Hypothalamus (tissue), 51 donors: ENCODE measurements at regions not wholly inside any gene's neighbourhood (a gene's known extent, or its start where the extent isn't known, plus 50 kb on each side); places are given as distances from the start of the nearest gene placed in this dataset.

Experiments
- DNase-seq, 51 donors: peaks; one replicate each; lab custom pipeline; 2025; lab: John Stamatoyannopoulos, UW

DNA sequence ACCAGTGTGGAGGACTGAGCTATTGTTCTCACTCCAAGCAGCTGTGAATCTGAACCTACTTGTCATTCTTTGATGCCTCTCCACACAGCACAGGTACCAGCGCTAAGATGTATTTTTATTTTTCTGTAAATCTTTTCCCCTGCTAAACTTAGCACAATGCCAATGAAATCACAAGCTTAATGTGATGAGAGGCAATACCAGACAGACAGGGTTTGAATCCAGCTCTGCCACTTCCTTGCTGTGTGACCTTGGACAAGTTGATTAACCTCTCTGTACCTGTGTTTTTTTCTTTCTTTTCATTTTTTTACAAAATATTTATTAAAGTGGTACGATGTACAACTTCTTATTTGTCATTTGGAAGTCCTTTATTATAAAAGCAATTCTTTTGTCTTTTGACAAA lies 757.6 kb downstream of the MED13L start:
- no peak for DNase-seq

- peak in 1 of 51 donors; percentile 3 for DNase-seq
Observed at GRCh38 chr12:115519359-115519758, 758.1 kb downstream of the MED13L start.

- no peak for DNase-seq
Observed at GRCh38 chr12:115517913-115518312, 759.6 kb downstream of the MED13L start.

DNA sequence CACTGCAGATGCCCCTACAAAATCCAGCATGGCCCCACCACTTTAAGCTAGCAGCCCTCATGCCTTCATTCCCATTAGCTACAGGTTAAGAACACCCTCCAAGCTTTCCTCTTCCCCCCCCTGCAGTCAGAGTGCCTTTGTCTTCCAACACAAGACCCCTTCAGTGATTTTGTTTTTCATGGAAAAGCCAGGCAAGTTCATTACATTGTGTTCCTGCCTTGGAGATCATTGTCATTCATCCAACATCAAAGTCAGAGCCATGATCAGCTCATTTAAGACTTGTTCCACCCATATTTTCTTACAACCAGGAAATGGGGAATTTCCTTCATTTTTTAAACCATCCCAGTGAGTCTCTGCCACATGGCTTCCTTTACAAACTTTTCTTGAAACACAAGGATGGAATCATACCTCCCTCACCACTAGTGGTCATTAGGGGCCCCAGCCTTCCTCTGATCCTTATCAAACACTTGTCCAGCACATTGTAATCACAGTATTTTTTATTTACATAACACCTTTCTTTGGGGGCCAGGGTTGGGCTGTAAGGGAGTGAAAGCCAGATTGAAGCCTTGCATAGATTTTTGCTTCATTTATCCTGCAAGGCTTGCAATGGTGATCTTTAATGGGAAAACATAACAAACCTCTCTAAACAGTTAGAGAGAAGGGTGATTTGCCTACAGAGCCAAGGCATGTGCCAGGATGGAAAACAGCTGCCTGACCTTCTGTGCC lies 765.3 kb downstream of the MED13L start:
- DNase-seq: no peak

DNA sequence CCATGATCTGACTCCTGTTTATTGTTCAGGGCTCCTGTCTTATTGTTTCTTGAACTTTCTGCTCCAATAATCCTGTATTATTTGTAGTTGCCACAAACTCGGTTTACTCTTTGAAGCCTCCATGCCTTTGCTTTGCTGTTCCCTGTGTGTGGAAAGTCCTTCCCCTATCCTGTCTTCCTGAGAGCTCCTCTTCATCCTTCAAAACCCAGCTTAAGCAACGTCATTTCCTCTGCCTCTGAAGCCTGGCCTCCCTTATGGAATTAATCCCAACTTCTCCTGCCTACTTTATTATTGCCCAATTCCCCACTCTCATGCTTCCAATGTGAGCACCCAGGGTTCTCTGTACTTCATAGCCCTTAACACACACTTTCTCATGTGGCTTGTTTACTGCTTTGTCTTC lies 766.2 kb downstream of the MED13L start:
- no peak for DNase-seq

- no peak for DNase-seq
Observed at GRCh38 chr12:115508990-115509389, 768.5 kb downstream of the MED13L start.

GRCh38 chr12:115507951-115508722 lies 769.4 kb downstream of the MED13L start:
- peak in 40 of 51 donors; percentile 0 to 81 (median 42) for DNase-seq

DNA sequence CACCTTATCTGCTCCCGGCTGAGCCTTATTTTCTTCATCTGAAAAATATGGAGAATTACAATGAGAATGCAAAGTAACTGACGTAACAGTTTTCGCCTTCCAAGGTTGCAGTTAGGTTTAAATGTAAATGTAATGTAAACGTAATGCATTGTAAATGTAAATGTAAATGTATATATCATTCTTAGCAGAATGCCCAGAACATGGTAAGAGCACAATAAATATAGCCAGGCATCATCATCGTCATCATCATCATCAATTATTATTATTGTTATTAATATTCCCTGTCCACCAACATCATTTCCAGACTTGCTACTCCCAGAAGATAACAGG lies 770.0 kb downstream of the MED13L start:
- DNase-seq: no peak

DNA sequence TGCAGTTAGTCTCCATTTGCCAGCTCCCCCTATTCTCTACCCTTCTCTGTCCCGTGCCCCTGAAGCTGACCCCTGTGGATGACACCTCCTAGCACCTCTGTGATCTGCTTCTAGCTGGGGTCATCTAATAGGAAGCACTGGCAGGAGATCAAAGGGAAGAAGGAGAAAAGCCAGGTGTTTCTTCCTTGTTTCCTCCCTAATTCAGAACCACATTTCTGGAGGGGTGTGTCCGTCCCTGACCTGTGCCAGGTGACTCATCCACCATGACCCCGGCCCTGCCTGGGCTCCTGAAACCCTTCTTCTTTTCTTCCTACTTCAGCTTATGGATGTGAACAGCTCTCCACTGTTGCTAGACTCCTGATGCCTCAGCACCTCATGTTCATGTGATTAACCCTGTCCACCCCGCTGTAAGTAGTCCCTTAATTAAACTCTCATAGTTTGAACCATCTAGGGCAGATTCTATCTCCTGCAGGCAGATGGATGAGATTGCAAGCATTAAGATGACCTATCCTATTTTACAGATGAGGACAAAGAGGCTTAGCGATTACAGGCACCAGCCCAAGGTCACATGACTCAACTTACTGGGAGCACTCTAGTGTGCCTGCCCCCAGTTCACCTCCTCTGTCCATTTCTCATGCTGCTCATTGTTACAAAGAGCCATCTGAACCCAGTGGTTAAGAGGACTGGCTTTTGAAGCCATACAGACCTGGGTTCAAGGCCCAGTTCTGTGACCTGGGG lies 770.5 kb downstream of the MED13L start:
- no peak for DNase-seq

- peak in 5 of 51 donors; percentile 1 to 14 (median 5) for DNase-seq
Observed at GRCh38 chr12:115504306-115505290, 772.9 kb downstream of the MED13L start.

- no peak for DNase-seq
Observed at GRCh38 chr12:115500872-115501271, 776.6 kb downstream of the MED13L start.

DNA sequence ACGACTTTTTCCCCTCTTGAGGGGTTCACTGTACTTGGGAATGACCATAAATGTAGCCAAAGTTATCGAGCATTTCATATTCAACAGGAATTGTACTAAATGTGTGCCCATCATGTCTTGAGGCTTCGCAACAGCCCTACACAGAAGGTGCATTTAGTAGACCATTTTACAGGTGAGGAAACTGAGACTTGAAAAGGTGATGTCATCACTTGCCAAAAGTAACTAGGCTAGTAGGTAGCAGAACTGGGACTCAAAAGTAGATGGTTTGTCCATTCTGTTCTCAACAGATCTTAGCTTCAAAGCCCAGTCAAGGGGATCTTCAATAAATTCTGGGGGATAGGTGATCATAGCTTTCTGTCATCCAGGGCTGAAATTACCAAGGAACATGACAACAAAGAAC lies 782.2 kb downstream of the MED13L start:
- DNase-seq: no peak

DNA sequence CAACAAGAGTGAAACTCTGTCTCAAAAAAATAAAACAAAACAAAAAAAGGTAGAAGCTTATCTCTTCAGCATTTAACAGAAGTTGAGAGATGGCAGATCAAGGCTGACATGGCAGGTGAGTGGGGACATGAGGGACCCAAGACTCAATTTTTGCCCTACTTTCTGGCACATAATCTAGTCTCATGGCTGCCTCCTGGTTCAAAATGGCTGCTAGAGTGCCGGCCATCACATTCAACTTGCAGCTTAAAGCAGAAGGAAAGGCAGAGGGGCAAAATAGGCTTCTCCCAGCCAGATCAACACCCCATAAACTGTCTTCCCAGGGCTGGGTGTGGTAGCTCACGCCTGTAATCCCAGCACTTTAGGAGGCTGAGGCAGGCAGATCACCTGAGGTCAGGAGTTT lies 784.9 kb downstream of the MED13L start:
- no peak for DNase-seq

DNA sequence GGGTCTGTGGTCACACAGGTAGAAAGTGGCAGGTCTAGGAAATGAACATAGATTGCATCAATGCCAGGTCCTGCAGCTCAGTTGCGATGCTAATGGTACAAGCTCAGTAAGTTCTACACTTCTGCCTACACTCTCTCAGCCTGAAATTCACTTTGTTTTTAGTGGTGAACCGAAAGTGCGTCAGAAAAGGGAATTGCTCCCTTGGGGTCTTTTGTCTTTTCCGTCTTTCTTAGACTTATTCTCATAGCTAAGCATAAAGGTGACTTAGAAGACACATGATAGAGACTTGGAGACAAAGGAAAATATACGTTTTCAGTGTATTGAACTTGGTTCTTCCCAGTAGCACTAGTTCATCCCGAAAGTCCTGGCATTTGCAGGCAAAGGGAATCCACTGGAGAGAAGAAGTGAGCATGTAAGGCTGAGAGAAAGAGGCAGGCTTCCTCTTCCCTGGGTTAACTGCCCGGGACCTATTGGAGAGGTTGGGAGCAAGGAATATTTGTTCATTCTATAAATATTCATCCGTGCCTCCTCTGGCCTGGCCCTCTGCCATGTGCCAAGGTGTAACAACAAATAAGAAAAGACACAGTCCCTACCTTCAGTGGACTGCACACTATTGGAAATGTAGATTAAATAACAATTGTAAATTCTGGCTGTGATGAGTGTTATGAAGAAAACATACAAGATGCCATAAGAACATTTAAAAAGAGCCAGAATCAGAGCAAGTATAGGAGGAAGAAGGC lies 785.8 kb downstream of the MED13L start:
- no peak for DNase-seq

GRCh38 chr12:115489253-115489652 lies 788.2 kb downstream of the MED13L start:
- no peak for DNase-seq

DNA sequence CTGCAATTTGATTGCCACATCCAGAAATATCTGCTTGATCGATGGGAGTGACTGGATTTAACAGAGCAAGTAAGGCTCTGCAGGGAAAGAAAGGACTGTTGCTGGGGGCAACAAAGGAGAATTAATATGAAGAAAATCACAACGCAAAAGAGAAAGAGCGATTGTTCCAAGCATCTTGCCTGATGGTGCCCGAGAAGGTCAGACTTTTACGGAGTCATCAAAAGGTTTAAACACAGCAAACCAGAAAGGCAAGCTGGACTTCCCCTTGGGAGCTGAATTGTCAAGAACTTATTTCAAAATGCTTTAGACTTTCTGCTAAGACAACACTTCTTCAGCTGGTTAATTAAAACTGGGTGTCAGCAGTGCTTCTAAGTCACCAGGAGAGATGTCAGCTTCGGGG lies 791.5 kb downstream of the MED13L start:
- no peak for DNase-seq

DNA sequence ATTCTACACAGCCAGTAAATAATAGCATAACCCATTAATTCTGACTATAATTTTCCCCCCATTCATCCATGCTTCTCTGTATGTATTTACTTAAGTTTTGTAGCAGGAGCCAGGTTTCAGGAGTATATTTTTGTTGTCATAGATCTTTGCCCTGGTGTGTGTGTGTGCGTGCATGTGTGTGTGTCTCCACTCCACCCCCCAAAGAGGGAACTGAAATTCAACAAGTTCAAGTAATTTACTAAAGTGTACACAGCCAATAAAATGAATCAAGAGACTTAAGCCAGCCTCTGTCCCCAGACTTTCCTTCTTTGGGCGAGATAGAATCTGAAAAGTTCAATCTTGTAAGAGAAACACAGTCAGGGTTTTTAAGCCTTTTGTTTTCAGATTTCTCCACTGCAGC lies 792.0 kb downstream of the MED13L start:
- peak in 1 of 51 donors; percentile 1 for DNase-seq

- no peak for DNase-seq
Observed at GRCh38 chr12:115482943-115483342, 794.5 kb downstream of the MED13L start.

DNA sequence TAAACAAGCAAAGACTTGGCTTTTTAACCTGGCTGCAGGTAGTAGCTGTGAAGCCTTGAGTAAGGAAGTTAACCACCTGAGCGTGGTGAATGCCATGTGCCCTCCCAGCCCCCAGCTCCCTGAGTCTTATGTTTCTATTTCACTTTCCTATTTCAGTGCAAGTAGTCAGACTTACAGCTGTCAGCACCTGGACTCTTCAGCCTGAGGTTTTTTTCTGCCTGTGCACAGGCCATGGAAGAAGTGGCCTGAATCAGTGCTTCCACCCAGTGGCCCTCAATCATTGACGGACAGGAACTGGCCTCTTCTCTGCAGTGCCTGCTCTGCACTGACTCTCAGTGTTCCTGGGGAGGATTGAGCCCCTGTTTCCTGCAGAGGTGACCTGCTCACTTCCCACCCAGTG lies 796.4 kb downstream of the MED13L start:
- no peak for DNase-seq

- DNase-seq: no peak
Observed at GRCh38 chr12:115478505-115478904, 794.5 kb upstream of the TBX3 start.
